Adrenal gland (tissue), 5 donors: ENCODE measurements at regions not wholly inside any gene's neighbourhood (a gene's known extent, or its start where the extent isn't known, plus 50 kb on each side); places are given as distances from the start of the nearest gene placed in this dataset.

ENCODE experiments used
- CTCF ChIP-seq, 6 experiments: fragments of 450-650 bp in 4 of 6; fragments of 200-600 bp in 2 of 6; sonication (generic) in 1 of 6; IDR thresholded peaks; 1 replicate in 5 of 6; 2 replicates in 1 of 6; pipeline versions ENCODE4 v1.5.1 to v1.8.0; 2016 to 2021; ENCODE audit warnings: antibody characterized with exemption in 6 of 6, mild to moderate bottlenecking in 2 of 6, moderate library complexity in 1 of 6
- POLR2A ChIP-seq, 2 donors: fragments of 450-650 bp; IDR thresholded peaks; one replicate each; pipeline ENCODE4 v1.6.1; 2017; ENCODE audit warnings: antibody characterized with exemption in 2 of 2, mild to moderate bottlenecking in 2 of 2, moderate library complexity in 1 of 2
- donor health status: DM: no; HTN: no; CAD: no.

DNA sequence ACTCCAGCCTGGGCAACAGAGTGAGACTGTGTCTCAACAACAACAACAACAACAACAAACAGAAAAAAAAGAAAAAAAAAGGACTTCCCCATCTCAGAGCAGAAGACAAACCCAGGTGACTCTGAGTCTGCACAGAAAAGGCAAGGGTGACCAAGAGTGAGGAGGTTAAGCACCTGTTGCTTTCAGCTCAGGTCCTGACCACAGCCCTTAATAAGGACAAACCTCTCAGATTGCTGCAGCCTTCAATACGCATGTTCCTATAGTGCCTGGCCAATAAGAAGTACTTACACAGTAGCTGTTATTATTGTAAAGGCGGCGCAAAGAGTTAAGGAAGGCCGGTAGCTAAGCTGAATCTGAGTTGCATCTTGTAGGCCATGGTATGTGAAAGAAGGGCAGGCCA, 102.3 kb upstream of the MSX2 start:
- TF ChIP-seq CTCF (IDR thresholded peaks at IDR 0.05) = no peak
- no peak for TF ChIP-seq POLR2A (IDR thresholded peaks at IDR 0.05)
